HUES48 (cell line): ENCODE measurements at regions not wholly inside any gene's neighbourhood (a gene's known extent, or its start where the extent isn't known, plus 50 kb on each side); places are given as distances from the start of the nearest gene placed in this dataset.
"Not testable (repeated sequence)": the region's sequence is repeated elsewhere in the genome, so short reads cannot be mapped to it uniquely, and the experiment has no call there.

Experiments used
- H3K27ac ChIP-seq: one replicate; pipeline ENCODE4 v1.7.0; 2013; ENCODE audit warnings: low read depth, low read length, inconsistent platforms
- H3K27me3 ChIP-seq: 2 replicates; pipeline ENCODE4 v1.6.1; 2013; ENCODE audit warnings: mild to moderate bottlenecking, low read length; ENCODE audit not compliant: control insufficient read depth, insufficient read depth
- H3K36me3 ChIP-seq: 2 replicates; pipeline ENCODE4 v1.6.1; 2013; ENCODE audit warnings: low read length; ENCODE audit not compliant: control insufficient read depth, insufficient read depth
- H3K4me1 ChIP-seq: 2 replicates; pipeline ENCODE4 v1.6.1; 2013; ENCODE audit warnings: mild to moderate bottlenecking, low read length; ENCODE audit not compliant: control insufficient read depth, insufficient read depth
- H3K4me3 ChIP-seq: 2 replicates; pipeline ENCODE4 v1.5.1; 2013; ENCODE audit warnings: mild to moderate bottlenecking, low read depth, low read length
- H3K9ac ChIP-seq: 2 replicates; pipeline ENCODE4 v1.6.1; 2013; ENCODE audit warnings: mild to moderate bottlenecking, low read depth, low read length, moderate library complexity
- H3K9me3 ChIP-seq: 2 replicates; pipeline ENCODE4 v1.6.1; 2013; ENCODE audit warnings: low read length; ENCODE audit not compliant: control insufficient read depth, insufficient read depth

DNA sequence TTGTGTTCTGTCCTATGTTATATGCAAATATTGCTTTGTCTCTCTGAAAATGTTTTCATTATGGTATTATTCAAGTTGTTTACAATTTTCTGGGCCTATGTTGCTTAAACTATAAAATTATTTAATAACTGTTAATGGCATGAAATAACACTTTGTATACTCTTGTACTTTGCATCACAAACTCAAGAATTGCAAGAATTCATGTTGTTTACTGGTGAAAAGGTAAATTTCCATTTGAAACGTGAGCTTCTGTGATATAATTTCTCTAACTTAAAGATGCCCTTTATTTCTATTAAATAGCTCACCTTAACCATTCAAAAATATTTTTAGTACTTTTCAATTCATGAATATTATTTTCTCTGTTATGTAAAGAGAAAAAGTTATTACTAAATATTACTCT lies 1504.2 kb downstream of the SUCLG1 start:
- H3K4me1 ChIP-seq, result peaks cover 29% of the 10 kb centered on the region
- H3K36me3 ChIP-seq, result no peaks in the 10 kb centered on the region
- no peaks in the 10 kb centered on the region for H3K27me3 ChIP-seq
- no peak overlapping the region for H3K9ac ChIP-seq
- no peaks in the 10 kb centered on the region; the same call in 1 of the 2 replicates for H3K9me3 ChIP-seq
- peak overlapping the region; percentile 49 for H3K27ac ChIP-seq
- peak overlapping the region; percentile 29; the same call in 1 of the 2 replicates for H3K4me3 ChIP-seq

DNA sequence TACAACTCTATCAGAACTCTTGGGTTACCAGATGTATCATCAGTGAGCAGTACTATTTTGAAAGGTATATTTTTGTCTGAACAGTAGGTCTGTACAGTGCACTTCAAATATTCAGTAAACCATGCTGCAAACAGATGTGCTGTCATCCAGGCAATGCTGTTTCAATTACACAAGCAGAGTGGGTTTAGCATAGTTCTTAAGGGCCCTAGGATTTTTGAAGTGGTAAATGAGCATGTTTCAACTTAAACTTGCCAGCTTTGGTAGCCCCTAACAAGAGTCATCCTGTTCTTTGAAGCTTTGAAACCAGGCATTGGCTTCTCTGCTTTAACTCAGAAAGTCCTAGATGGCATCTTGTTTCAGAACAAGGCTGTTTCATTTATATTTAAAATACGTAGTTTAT lies 1519.9 kb downstream of the SUCLG1 start:
- no peak overlapping the region for H3K9ac ChIP-seq
- H3K36me3 ChIP-seq, result no peaks in the 10 kb centered on the region
- H3K4me1 ChIP-seq, result peaks cover 7% of the 10 kb centered on the region; the same call in 1 of the 2 replicates
- no peak overlapping the region for H3K4me3 ChIP-seq
- no peaks in the 10 kb centered on the region for H3K27me3 ChIP-seq
- no peaks in the 10 kb centered on the region for H3K9me3 ChIP-seq
- no peak overlapping the region for H3K27ac ChIP-seq

DNA sequence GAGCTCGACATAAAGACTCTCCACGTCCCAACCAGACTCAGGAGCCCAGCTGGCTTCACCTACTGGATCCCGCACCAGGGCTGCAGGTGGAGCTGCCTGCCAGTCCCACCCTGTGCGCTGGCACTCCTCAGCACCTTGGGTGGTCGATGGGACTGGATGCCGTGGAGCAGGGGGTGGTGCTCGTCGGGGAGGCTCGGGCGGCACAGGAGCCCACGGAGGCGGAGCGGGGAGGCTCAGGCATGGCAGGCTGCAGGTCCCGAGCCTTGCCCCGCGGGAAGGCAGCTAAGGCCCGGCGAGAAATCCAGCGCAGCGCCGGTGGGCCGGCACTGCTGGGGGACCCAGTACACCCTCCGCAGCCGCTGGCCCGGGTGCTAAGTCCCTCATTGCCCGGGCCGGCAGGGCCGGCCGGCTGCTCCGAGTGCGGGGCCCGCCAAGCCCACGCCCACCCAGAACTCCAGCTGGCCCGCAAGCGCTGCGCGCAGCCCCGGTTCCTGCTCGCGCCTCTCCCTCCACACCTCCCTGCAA lies 1520.7 kb downstream of the SUCLG1 start:
- H3K4me1 ChIP-seq, H3K27me3 ChIP-seq: not testable (repeated sequence)

DNA sequence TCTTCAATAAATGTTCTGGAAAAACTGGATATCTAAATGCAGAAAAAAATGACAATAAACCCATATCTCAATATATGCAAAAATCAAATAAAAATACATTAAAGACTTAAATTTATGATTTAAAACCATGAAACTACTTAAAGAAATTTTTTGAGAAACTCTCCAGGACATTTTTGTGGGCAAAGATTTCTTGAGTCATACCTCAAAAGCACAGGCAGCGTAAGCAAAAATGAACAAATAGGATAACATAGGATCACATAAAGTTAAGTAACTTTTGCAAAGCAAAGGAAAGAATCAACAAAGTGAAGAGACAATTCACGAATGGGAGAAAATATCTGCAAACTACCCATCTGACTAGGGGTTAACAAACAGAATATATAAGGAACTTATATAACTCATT lies 1545.5 kb downstream of the SUCLG1 start:
- Histone ChIP-seq H3K9me3 (no peaks in the 10 kb centered on the region), H3K4me1 (no peaks in the 10 kb centered on the region)

More for the DNA sequence above, 1520.7 kb downstream of the SUCLG1 start:
- not testable (repeated sequence) for H3K36me3 ChIP-seq, H3K27ac ChIP-seq, H3K9ac ChIP-seq, H3K4me3 ChIP-seq, H3K9me3 ChIP-seq

DNA sequence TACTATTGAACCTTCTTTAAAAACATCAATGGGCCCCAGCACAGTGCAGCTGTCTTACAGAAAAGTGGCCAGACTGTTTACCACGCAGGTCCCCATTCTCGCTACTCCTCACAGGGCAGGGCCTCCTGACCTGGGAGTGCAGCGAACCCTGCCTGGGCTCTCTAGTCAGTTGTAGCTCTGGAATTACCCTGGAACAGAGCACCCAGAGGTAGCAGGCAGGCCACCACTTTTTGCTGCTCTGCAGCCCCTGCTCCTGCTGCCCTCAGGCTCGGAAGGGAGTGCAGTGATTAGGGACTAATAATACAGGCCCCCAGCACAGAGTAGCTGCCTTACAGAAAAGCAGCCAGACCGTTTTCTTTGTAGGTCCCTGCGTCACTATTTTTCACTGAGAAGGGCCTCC lies 1563.0 kb downstream of the SUCLG1 start:
- no peaks in the 10 kb centered on the region for H3K36me3 ChIP-seq
- H3K4me1 ChIP-seq, result no peaks in the 10 kb centered on the region
- H3K9ac ChIP-seq, result no peak overlapping the region
- no peak overlapping the region for H3K4me3 ChIP-seq
- H3K9me3 ChIP-seq, result no peaks in the 10 kb centered on the region
- no peak overlapping the region for H3K27ac ChIP-seq
- H3K27me3 ChIP-seq, result no peaks in the 10 kb centered on the region

More for the DNA sequence above, 1545.5 kb downstream of the SUCLG1 start:
- Histone ChIP-seq H3K27ac (no peak overlapping the region), H3K4me3 (no peak overlapping the region), H3K27me3 (no peaks in the 10 kb centered on the region), H3K36me3 (no peaks in the 10 kb centered on the region), H3K9ac (no peak overlapping the region)

DNA sequence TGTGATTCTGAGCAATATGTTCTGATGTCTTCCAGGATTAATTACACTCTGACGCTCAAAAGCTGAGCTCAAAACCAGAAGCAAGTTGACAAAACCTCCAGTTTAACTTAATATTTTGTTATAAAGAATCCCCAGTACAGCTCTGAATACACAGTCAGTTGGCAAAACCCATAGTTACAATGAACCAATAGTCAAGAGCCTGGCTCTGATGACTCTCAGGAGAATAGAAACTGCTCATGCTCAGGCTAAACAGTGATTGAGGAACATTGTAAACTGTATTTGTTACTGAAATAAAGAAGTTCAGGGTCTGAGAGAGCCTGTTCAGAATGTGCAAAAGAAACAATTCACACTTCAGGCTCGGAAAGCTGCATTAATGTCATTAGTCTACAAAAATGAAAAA lies 1565.9 kb downstream of the SUCLG1 start:
- no peaks in the 10 kb centered on the region for H3K27me3 ChIP-seq
- H3K4me3 ChIP-seq, result no peak overlapping the region
- H3K36me3 ChIP-seq, result no peaks in the 10 kb centered on the region
- no peaks in the 10 kb centered on the region for H3K4me1 ChIP-seq
- H3K9ac ChIP-seq, result no peak overlapping the region
- H3K9me3 ChIP-seq, result no peaks in the 10 kb centered on the region
- no peak overlapping the region for H3K27ac ChIP-seq

DNA sequence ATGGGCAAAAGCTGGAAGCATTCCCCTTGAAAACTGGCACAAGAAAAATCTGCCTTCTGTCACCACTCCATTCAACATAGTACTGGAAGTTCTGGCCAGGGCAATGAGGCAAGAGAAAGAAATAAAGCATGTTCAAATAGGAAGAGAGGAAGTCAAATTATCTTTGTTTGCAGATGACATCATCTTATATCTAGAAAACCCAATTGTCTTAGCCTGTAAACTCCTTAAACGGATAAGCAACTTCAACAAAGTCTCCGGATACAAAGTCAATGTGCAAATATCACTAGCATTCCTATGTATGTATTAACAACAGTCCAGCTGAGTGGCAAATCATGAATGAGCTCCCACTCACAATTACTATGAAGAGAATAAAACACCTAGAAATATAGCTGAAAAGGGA lies 1579.3 kb downstream of the SUCLG1 start:
- H3K27ac ChIP-seq, result no peak overlapping the region
- H3K9ac ChIP-seq, result no peak overlapping the region

DNA sequence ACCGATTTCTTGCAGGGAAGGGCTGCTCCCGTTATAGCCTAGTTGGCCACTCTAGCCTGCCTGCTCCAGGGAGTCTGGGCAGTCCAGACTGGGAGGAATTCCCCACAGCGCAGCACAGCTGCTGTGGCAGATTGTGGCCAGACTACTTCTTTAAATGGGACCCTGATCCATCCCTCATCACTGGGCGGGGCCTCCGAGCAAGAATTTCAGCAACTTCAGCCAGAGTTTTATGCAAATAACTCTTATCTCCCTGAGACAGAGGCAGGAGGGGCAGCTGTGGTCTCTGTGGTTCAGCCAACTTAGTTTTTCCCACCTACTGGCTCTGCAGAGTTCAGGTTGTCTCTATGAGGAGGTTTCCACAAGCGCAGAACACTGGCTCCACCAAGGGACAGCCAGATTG lies 1583.2 kb downstream of the SUCLG1 start:
- H3K36me3 ChIP-seq, result no peaks in the 10 kb centered on the region
- H3K27me3 ChIP-seq, result no peaks in the 10 kb centered on the region
- H3K4me3 ChIP-seq, result no peak overlapping the region
- H3K9me3 ChIP-seq, result no peaks in the 10 kb centered on the region
- no peak overlapping the region for H3K9ac ChIP-seq
- no peak overlapping the region for H3K27ac ChIP-seq
- H3K4me1 ChIP-seq, result no peaks in the 10 kb centered on the region

More for the DNA sequence above, 1579.3 kb downstream of the SUCLG1 start:
- H3K36me3 ChIP-seq, result no peaks in the 10 kb centered on the region
- no peaks in the 10 kb centered on the region for H3K9me3 ChIP-seq
- no peaks in the 10 kb centered on the region for H3K4me1 ChIP-seq
- H3K27me3 ChIP-seq, result no peaks in the 10 kb centered on the region
- H3K4me3 ChIP-seq, result no peak overlapping the region

DNA sequence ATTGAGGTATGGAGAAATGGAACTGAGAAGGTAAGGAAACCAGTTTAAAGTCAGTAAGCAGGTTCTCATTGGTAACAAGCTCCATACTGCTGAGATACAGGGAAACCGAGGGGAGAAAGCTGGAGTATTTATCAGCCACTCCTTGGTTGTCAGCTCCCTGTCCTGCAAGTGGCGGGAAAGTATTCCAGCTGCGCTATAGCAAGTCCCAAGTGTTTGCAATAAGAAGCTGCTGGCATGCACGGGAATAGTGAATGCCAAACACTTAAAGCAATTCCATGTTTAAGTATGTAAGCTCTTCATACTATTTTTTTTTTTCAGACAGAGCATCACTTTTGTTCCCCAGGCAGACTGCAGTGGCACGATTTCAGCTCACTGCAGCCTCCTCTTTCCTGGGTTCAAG lies 1601.1 kb downstream of the SUCLG1 start:
- H3K4me1 ChIP-seq, result no peaks in the 10 kb centered on the region
- H3K36me3 ChIP-seq, result no peaks in the 10 kb centered on the region
- H3K4me3 ChIP-seq, result no peak overlapping the region
- H3K27me3 ChIP-seq, result no peaks in the 10 kb centered on the region
- no peaks in the 10 kb centered on the region for H3K9me3 ChIP-seq
- no peak overlapping the region for H3K9ac ChIP-seq
- H3K27ac ChIP-seq, result no peak overlapping the region

DNA sequence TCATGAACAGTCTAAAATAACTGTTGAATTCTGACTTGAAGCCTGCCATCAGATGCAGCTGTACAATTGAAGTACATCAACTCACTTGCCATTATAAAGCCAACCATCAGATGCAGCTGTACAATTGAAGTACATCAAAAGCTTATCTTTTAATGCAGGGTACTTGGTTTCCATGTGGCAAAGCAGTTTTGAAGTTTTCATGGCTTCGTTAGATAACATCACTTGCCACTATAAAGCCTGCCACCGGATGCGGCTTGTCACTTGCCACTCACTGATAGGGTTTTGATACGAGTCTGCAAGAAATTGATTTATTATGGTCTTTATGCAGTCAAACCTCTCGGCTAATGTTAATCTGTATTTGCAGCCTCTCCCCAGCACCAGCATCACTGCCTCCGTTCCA lies 1605.8 kb downstream of the SUCLG1 start:
- no peak overlapping the region for H3K9ac ChIP-seq
- no peaks in the 10 kb centered on the region for H3K4me1 ChIP-seq
- H3K36me3 ChIP-seq, result no peaks in the 10 kb centered on the region
- no peak overlapping the region for H3K27ac ChIP-seq
- no peaks in the 10 kb centered on the region for H3K9me3 ChIP-seq
- no peak overlapping the region for H3K4me3 ChIP-seq
- no peaks in the 10 kb centered on the region for H3K27me3 ChIP-seq

DNA sequence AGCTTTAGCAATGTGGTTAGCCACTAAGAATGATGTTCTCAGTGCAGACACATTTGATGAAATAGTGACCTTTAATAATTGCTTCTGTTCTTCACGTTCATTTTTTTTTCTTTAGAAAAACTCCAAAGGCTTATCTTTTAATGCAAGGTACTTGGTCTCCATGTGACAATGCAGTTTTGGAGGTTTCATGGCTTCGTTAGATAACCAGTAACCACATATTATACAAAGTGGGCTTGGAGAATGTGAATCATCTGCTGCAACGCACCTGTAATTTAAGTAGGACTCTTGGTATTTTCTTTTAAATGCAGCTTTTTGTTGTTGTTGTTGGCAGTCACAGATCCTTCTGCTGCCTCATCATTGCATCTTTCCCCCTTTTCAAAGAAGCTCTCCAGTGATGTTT lies 1606.3 kb downstream of the SUCLG1 start:
- Histone ChIP-seq H3K36me3 (no peaks in the 10 kb centered on the region), H3K27me3 (no peaks in the 10 kb centered on the region), H3K27ac (no peak overlapping the region), H3K4me3 (no peak overlapping the region), H3K9me3 (no peaks in the 10 kb centered on the region), H3K4me1 (no peaks in the 10 kb centered on the region), H3K9ac (no peak overlapping the region)

DNA sequence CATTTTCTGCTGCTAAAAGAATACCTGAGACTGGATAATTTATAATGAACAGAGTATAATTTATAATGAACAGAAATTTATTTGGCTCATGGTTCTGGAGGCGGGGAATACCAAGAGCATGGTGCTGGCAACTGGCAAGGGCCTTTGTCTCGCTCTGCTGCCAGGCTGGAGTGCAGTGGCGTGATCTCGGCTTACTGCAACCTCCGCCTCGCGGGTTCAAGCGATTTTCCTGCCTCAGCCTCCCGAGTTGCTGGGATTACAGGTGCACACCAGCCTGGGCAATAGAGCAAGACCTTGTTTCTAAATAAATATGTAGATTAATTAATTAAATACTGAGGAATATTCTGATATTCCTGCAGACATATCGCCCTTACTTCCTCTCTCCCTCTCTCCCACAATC lies 1610.8 kb downstream of the SUCLG1 start:
- Histone ChIP-seq H3K9me3 (no peaks in the 10 kb centered on the region; the same call in 1 of the 2 replicates), H3K27ac (no peak overlapping the region), H3K27me3 (no peaks in the 10 kb centered on the region), H3K4me3 (no peak overlapping the region), H3K36me3 (no peaks in the 10 kb centered on the region), H3K9ac (no peak overlapping the region), H3K4me1 (no peaks in the 10 kb centered on the region)
